ENCODE measurements at regions not wholly inside any gene's neighbourhood (a gene's known extent, or its start where the extent isn't known, plus 50 kb on each side); places are given as distances from the start of the nearest gene placed in this dataset.

GRCh38 chr13:34513526-34513925 lies 428.5 kb upstream of the NBEA start:
- no peak for DNase-seq

DNA sequence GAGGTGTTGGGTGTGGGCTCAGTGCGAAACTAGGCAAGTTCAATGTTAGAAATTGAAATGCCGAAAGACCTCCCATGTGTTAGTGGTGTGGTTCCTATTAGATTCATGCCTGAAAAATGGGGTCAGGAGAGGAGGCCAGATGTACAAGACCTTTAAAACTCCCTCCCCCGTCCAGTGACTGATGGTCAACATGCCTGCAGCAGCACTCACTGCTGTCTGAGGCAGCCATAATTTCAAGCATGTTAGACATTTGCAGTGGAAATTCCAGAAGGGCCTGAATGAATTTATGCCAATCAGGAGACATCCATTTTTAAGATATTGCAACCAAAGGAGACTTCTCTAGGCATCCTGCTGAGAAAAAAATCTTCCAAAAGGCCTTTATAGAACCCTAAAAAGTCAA lies 426.9 kb upstream of the NBEA start:
- no peak for DNase-seq

DNA sequence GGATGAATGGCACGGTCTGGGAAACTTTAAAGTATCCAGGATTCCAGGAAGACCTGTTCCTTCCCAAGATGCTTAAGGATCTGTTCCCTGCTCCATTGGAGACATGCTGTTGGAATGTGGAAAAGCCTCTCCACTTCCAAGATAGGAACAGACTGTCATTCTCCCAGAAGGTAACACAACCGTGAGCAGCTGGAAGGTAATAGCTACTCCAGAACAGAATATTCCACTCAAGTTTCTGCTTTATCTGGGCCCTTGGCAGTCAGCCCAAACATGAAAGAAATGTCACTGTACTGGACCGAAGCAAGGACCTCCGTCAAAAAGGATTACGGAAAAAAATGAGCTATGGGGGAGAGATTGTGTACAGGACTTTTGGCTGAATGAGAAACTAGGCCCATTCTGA lies 420.9 kb upstream of the NBEA start:
- DNase-seq = no peak

- no peak for DNase-seq
Measured at GRCh38 chr13:34522808-34523207, 419.3 kb upstream of the NBEA start.

DNA sequence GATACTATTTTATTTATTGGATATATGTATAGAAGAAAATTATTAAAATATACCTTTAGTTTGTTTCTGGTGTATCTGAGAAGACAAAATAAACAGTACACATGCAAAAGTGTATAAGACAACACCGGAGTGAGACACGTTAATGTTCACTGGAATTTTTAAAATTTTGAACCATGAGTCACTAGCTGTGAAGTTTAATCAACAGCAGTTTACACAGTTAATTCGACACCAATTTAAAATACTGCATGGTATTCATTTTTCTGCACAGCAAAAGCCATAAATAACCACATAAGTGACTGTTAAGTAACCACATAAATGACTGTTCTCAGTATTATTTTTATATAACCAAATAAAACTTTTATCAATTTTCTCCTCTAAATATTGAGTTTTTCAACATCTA lies 418.7 kb upstream of the NBEA start:
- no peak for DNase-seq

DNA sequence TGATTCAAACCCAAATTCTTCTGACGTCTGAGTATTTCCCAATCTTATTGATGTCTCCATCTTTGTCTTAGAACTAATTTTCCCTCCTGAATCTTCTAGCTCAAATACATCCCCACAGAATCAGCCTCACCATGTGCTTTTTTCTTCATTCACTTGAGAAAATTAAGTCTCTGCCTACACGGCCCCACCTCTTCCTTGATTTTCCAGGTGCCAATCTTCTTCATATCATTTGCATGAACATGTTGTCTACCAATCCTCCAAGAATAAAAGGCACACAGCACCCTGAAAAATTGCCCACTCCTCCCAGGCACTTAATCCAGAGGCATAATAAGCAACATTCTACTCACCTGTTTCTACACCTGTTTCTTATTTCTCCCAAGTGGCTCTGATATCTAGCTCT lies 408.1 kb upstream of the NBEA start:
- no peak for DNase-seq

- no peak for DNase-seq
Measured at GRCh38 chr13:34542321-34542720, 399.7 kb upstream of the NBEA start.

DNA sequence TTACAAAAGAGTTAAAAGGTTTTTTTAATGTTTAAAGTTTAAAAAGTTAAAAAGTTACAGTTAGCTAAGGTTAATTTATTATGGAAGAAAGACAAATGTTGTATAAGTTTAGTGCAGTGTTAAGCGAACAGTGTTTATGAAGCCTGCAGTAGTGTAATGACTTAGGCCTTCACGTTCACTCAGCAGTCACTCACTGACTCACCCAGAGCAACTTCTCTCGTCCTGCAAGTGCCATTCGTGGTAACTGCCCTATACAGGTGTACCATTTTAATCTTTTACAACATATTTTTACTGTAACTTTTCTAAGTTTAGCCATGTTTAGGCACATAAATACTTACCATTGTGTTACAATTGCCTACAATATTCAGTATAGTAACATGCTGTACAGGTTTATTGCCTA lies 398.2 kb upstream of the NBEA start:
- DNase-seq = no peak

- DNase-seq = no peak
Measured at GRCh38 chr13:34545461-34545860, 396.6 kb upstream of the NBEA start.

DNA sequence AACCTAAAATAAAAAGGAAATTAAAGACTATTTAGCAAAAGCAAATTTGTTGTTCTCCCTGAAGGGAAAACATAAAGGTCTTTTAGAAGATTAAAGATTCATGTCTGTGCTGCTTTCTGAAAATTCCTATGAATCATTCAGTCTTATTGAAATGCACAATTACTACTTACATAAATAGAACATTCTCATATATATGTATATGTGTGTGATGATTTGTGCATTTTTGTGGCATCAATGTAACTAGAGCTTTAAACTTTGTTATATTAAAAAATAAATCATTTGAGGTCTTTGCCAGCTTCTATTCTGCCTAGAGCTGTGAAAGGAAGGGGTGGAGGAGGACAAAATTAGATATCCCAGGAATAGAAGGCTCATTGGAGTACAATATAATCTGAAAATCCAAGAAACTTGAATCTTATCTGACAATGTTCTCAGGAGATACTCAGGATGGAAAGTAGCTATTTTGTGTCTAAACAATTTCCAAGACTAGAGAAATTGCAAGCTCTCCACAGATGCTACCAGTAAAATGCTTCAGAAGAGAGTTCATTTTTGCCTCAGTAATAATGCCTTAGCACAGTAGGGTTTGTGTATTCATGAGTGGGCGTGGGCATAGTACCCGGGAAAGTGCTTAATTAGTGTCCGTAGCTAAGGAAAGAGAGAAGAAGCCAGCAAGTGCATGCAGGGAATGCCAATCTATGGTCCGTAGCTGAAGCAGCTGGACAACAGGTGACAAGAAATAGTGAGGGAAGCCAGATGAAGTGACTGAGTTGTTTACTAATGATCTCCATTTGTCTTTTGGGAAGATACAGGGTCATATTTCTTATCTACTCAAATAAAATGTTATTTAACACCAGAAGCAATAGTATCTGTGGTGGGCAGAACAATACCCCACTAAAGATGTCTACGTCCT lies 395.5 kb upstream of the NBEA start:
- DNase-seq = no peak

- no peak for DNase-seq
Measured at GRCh38 chr13:34547929-34548328, 394.1 kb upstream of the NBEA start.

DNA sequence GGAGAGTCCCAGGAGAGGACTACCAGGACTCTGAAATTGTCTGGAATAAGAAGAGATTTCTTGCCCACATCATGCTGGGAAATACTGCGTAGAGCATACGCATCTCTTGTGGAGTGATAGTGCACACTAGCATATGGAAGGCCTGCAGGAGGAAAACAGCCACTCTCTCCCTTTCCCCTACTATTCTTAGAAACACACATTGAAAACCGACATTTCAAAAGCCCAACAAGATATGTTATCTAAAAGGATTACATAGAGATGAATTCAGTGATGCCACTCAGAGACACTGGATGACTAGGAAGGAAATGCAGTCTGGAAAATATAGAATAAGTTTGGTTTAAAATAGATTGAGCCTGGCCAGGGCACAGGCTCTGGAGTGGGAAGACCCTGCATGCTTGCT lies 388.7 kb upstream of the NBEA start:
- no peak for DNase-seq

DNA sequence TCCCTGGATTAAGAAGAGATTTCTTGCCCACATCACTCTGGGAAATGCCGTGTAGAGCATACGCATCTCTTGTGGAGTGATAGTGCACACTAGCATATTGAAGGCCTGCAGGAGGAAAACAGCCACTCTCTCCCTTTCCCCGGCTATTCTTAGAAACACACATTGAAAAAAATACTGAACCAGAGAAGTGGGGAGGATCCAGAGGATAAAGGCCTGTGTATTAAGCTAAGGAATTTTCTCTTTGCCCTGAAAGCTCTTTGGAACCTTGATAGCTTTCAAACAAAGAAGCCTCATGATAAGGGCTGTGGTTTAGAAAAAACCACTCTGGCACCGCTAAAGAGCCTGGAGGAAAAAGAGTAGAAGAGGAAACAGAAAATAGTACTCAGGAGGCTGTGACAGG lies 386.1 kb upstream of the NBEA start:
- DNase-seq = no peak

DNA sequence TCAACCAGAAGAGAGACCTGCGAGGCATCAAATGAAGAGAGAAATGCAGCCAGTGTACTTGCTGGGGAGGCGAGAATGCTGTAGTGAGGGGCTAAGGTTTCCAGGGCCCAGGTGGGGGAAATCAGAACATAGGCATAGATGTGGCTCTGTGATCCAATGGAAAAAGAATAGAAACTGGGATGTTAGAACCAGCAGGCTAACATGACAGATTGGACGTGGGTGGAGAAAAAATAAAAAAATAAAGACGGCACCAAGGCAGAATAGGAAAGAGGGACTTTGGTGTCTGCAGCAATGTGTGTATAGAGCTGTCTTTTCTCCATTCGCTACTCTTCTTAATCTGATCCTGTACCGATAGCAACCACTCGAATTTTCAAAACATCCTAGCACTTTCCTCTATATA lies 381.0 kb upstream of the NBEA start:
- DNase-seq = no peak

- no peak for DNase-seq
Measured at GRCh38 chr13:34567597-34567996, 374.5 kb upstream of the NBEA start.

DNA sequence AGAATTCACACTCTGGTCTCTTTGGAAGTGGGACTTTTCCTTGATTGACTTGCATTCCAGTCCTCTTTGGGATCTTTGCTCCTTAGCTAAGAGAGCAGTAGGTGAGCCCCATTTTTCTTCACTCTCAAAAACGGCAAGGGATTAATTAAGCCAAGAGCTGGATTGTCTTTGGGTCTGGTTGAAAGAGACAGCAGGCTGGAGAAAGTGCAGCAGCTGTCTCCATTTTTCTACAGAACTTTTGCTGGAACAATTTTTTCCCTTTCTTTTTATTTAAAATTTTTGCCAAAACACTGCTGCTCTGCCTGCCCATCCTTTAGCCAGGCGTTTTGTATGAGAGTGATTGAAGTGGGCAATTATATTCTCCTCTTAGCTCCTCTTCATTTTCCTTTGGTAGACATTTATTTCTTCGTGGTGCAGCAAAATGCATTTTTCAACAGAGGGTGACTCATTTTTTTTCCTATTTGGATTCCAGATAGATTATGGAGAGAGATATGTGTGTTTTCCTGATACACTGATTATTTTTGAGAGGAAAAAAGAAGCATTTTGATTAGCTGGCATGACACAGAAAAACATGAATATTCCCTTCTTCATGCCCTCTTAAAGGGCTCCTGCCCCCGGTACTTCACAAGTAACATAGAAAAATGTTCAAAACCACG lies 371.2 kb upstream of the NBEA start:
- no peak for DNase-seq

GRCh38 chr13:34571716-34572115 lies 370.4 kb upstream of the NBEA start:
- no peak for DNase-seq

DNA sequence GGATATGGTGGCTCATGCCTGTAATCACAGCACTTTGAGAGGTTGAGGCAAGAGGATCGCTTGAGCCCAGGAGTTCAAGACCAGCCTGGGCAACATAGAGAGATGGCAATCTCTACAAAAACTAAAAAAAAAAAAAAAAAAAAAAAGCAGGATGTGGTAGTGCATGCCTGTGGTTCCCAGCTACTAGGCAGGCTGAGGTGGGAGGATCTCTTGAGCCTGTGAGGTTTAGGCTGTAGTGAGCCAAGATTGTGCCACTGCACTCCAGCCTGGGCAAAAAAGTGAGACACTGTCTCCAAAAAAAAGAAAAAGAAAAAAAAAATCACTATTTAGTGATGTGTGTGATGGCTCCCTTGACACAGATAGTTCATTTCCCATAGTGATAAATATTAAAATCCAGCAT lies 365.0 kb upstream of the NBEA start:
- DNase-seq = no peak

- no peak for DNase-seq
Measured at GRCh38 chr13:34578471-34578870, 363.6 kb upstream of the NBEA start.

- no peak for DNase-seq
Measured at GRCh38 chr13:34578917-34579316, 363.2 kb upstream of the NBEA start.

DNA sequence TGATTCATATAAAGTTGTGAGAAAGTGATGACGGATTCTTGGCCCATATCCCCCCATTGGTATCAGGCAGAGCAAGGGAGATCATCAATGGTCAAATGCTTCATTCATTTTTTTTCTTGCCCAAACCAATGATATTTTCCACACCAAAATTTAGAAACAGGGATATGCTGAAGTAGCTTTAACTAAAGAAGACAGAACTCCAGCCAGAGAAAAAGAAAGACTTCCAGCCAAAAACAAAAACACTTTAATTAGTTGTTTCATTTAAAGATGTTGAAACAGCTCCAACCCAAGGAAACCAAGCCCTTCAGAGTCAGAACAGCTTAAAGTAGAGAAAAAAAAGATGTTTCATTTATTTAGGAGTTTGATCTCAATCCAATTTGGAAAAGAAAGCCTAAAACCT lies 358.9 kb upstream of the NBEA start:
- no peak for DNase-seq

DNA sequence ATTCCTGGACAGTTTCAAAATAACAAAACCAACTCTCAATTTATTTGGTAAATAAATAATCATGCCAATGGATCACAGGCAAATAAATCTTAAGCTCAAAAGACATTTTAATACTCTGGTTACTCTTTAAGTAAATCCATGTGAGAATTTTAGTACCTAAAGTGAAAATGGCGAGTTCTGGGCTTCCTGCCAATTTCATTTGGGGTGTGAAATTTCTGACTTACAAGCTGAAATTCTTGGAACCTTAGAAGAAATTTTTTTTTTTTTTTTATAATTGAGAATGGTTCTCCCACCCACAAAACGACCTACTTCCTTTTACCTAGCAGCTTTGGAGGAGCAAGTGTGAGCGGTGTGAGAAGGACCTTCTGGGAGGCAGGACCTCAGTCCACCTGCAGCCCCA lies 354.5 kb upstream of the NBEA start:
- no peak for DNase-seq

GRCh38 chr13:34588362-34588761 lies 353.7 kb upstream of the NBEA start:
- DNase-seq = no peak

DNA sequence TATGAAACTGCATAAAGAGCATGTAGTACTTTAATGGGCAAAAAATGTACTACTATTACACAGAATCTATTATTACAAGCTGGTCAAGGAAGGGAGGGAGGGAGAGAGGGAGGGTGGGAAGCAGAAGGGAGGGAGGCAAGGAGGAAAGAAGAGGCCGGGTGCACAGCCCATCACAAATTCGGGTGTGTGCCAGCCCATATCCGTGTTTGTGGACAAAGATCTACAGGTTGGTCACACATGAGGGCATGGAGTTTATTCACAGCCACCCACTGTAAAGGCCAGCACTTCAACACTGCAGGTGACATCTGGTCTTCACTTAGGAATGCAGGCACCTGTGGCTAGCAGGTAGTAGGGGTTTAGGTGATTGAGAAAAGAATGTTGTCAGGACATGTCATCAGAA lies 352.5 kb upstream of the NBEA start:
- no peak for DNase-seq

GRCh38 chr13:34591129-34591528 lies 350.9 kb upstream of the NBEA start:
- DNase-seq = no peak

Measured in NCI-H1092 treated with DMSO at 0.1 percent for 48 hours (cell line).